Breast epithelium (tissue), 3 donors: ENCODE measurements at regions not wholly inside any gene's neighbourhood (a gene's known extent, or its start where the extent isn't known, plus 50 kb on each side); places are given as distances from the start of the nearest gene placed in this dataset.

Experiments
- POLR2A ChIP-seq: fragments of 450-650 bp; IDR thresholded peaks from one replicate; pipeline ENCODE4 v1.6.1; 2016; ENCODE audit warnings: antibody characterized with exemption, mild to moderate bottlenecking, moderate library complexity
- TF ChIP-seq, protein P1 (sequence below), 3 donors: fragments of 450-650 bp; IDR thresholded peaks; one replicate each; pipeline ENCODE4 v1.5.1; 2016 to 2017; ENCODE audit warnings: antibody characterized with exemption in 3 of 3, mild to moderate bottlenecking in 3 of 3, moderate library complexity in 3 of 3

DNA sequence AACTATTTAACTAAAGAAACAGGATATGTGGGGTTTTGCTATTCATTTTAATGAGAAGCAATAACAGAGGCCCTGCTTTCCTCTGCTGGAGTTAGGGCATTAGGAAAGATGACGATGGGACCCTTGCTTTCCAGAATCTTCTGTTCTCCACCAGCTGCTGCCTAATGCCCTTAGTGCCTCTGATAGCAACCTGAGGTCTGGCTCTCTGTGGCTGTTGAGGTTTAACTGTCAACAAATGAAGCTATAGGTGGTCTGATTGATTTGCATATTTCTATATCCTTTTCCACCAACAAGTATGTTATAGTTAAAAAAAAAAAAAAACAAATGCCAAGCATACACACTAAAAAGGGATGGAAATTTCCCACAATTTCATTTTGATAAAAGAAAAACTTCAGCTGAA is 115.1 kb upstream of the NCK2 start:
- TF ChIP-seq, protein P1, sequence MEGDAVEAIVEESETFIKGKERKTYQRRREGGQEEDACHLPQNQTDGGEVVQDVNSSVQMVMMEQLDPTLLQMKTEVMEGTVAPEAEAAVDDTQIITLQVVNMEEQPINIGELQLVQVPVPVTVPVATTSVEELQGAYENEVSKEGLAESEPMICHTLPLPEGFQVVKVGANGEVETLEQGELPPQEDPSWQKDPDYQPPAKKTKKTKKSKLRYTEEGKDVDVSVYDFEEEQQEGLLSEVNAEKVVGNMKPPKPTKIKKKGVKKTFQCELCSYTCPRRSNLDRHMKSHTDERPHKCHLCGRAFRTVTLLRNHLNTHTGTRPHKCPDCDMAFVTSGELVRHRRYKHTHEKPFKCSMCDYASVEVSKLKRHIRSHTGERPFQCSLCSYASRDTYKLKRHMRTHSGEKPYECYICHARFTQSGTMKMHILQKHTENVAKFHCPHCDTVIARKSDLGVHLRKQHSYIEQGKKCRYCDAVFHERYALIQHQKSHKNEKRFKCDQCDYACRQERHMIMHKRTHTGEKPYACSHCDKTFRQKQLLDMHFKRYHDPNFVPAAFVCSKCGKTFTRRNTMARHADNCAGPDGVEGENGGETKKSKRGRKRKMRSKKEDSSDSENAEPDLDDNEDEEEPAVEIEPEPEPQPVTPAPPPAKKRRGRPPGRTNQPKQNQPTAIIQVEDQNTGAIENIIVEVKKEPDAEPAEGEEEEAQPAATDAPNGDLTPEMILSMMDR (IDR thresholded peaks at IDR 0.05): no peak
- TF ChIP-seq POLR2A: no peak
